NCI-H460 (cell line): ENCODE measurements at regions not wholly inside any gene's neighbourhood (a gene's known extent, or its start where the extent isn't known, plus 50 kb on each side); places are given as distances from the start of the nearest gene placed in this dataset.
"Not testable (repeated sequence)": the region's sequence is repeated elsewhere in the genome, so short reads cannot be mapped to it uniquely, and the experiment has no call there.

Experiments
- DNase-seq: peaks from one replicate; pipeline ENCODE4 v3.0.0-alpha.2; 2016; ENCODE audit warnings: low read depth; ENCODE audit errors: extremely low read depth

GRCh38 chr2:156006721-156007618 lies 325.6 kb downstream of the NR4A2 start:
- no peak for DNase-seq

- no peak for DNase-seq
Observed at GRCh38 chr2:156005999-156006712, 326.4 kb downstream of the NR4A2 start.

GRCh38 chr2:156005531-156005930 lies 327.0 kb downstream of the NR4A2 start:
- no peak for DNase-seq

- DNase-seq, result no peak
Observed at GRCh38 chr2:156004459-156004858, 328.1 kb downstream of the NR4A2 start.

GRCh38 chr2:156003780-156004179 lies 328.7 kb downstream of the NR4A2 start:
- no peak for DNase-seq

GRCh38 chr2:156001851-156002250 lies 330.7 kb downstream of the NR4A2 start:
- DNase-seq, result no peak

- DNase-seq, result no peak
Observed at GRCh38 chr2:155997538-155997937, 335.0 kb downstream of the NR4A2 start.

- no peak for DNase-seq
Observed at GRCh38 chr2:155994315-155994714, 338.2 kb downstream of the NR4A2 start.

GRCh38 chr2:155983845-155984244 lies 348.7 kb downstream of the NR4A2 start:
- DNase-seq, result no peak

- no peak for DNase-seq
Observed at GRCh38 chr2:155982135-155982534, 350.4 kb downstream of the NR4A2 start.

GRCh38 chr2:155980941-155981560 lies 351.5 kb downstream of the NR4A2 start:
- no peak for DNase-seq

GRCh38 chr2:155975734-155976133 lies 356.8 kb downstream of the NR4A2 start:
- DNase-seq, result no peak

GRCh38 chr2:155972916-155973315 lies 359.6 kb downstream of the NR4A2 start:
- DNase-seq, result no peak

GRCh38 chr2:155966064-155966471 lies 366.5 kb downstream of the NR4A2 start:
- not testable (repeated sequence) for DNase-seq

- DNase-seq, result no peak
Observed at GRCh38 chr2:155965415-155966063, 367.0 kb downstream of the NR4A2 start.

GRCh38 chr2:155961641-155962040 lies 370.9 kb downstream of the NR4A2 start:
- no peak for DNase-seq

- no peak for DNase-seq
Observed at GRCh38 chr2:155958834-155959233, 373.7 kb downstream of the NR4A2 start.

- no peak for DNase-seq
Observed at GRCh38 chr2:155947069-155947468, 385.5 kb downstream of the NR4A2 start.

- DNase-seq, result no peak
Observed at GRCh38 chr2:155944218-155944617, 388.3 kb downstream of the NR4A2 start.

GRCh38 chr2:155930312-155930711 lies 402.2 kb downstream of the NR4A2 start:
- no peak for DNase-seq

GRCh38 chr2:155917380-155917779 lies 415.1 kb downstream of the NR4A2 start:
- DNase-seq, result no peak
